Stimulated activated CD8-positive, alpha-beta memory T cell treated with anti-CD3 and anti-CD28 coated beads, Interleukin-15, amount 100 ng/mL, for 24 hours (primary cell): ENCODE measurements at regions not wholly inside any gene's neighbourhood (a gene's known extent, or its start where the extent isn't known, plus 50 kb on each side); places are given as distances from the start of the nearest gene placed in this dataset.

Experiments used
- DNase-seq: peaks from one replicate; pipeline ENCODE4 v3.0.0-alpha.2; 2020; ENCODE audit warnings: low read depth

DNA sequence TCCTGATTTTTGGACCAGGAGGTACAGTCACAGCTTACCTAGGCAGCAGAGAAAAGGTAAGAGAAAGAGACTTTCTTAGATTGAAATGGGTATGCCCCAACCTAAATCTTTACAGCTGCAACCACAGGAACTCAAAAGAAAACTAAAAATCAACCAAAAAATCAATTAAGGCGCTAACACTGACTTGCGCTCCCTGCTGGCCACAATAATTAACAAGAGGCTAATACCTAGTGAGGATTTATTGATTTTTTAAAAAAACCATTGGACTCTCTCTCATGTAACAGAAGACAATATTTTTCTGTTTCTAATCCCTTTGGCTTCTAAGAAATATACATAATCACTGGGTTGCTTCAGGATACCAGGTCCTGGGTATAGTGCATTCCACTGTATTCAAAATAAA lies 153.9 kb upstream of the TENM3 start:
- no peak for DNase-seq

DNA sequence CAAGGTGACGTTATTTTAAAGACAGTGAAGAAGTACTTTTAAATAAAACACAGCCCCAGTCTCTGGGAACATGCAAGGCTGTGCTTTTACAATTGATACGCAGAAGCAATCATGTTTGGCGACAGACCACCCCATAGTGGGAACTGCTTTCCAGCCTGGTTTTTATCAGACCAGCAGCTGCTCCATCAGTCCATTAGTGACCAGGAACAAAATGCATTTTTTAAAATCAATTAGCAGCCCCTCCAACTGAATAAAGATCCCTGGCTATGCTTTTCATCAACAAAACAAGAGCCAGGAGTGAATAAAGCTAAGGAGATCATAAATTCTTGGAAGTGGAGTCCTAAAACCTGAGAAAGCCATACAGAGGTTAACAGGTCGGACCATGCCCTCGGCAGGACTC lies 153.0 kb upstream of the TENM3 start:
- DNase-seq: no peak

- DNase-seq: no peak
Measured at GRCh38 chr4:182091128-182091527, 152.1 kb upstream of the TENM3 start.

GRCh38 chr4:182093431-182093831 lies 149.8 kb upstream of the TENM3 start:
- no peak for DNase-seq

DNA sequence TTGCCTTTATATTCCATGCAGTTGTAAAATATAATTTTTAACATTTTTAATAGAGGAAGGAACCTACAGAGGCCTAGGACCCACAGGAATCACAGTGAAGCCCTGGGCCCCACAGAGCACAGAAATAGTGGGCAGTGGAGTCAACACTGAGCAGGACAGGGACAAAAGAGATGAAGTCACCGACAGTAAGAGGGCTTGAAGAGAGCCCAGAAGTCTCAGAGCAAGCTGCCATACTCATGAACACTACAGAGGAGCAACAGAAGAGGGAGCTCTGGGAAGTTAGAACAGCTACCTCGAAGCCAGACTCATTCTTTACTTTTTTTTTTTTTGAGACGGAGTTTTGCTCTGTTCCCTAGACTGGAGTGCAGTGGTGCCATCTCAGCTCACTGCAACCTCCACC lies 149.3 kb upstream of the TENM3 start:
- DNase-seq: no peak

DNA sequence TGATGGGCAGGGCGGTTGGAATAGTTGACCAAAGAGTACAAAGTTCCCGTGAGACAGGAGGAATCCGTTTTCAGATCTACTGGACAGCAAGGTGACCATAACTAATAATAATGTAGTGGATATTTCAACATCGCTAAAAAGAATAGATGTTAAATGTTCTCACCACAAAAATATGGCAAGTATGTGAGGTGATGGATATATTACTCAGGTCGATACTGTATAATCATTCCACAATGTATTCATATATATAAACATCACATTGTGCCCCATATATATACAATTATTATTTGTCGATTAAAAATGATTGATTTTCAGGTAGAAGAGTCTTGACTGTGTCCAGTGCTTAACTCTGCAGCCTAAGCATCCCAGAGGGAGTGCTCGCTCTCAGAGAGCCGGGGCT lies 141.6 kb upstream of the TENM3 start:
- DNase-seq: no peak

DNA sequence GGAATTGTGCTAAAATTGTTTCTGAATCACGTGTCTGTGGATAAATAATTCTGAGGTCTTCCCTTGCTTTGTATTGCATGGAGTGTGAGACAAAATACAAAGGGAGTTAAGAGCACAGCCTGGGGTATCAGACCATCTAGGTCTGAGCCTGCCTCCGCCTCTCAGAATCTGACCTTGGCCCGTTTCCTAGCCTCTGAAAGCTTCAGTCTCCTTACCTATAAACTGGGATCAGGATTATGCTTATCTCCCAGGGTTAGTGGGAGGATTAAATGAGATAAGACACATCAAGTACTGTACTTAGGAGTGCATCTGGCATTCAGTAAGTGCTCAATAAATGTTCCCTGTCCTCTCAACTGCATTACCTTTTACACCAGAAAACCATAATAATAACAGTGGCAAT lies 140.6 kb upstream of the TENM3 start:
- DNase-seq: no peak

DNA sequence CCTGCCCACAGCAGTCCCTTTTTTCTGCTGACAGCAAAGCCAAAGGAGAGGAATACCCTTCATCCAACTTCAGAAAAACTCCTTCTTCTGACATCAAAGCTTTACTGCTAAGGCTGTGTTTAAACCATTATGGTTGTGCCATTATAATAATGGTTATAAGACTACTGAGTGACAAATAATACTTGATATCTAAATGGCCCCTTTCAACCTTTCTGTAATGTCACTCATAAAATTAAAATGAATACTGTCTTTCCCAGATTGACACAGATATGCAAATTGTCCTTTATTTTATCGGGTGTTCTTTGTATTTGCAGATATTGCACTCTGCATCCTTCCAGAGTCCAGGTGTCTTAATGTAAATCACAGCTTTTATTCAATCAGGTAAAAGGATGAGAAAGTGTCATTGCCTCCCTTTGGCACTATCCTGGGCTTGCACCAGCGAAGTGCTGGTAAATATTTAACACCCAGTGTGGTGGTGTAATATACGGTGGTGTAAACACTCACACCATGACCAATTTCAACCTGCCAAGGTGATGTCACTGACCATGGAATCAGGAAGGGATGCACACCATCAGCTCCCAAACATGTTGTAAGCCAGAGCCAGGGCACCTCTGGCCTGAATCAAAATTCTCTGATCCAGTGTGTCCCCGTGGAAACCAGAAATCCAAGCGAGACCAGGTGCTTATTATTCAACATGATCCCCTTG lies 139.4 kb upstream of the TENM3 start:
- DNase-seq: no peak

DNA sequence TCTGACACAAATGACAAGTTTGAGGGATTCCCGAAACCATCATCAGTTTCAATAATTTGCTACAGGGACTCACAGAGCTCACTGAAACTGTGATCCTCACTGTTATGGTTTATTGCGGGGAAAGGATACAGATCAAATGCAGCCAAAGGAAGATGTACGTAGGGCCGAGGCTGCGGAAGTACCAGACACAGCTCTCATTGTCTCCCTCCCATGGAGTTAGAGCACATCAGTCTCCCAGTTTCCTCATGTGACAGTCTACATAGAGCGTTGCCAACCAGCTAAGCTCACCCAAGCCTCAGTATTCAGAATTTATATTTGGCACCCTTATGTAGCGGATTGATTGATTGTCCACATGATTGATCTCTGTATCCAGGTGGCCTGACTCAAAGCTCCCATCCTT lies 137.8 kb upstream of the TENM3 start:
- no peak for DNase-seq

DNA sequence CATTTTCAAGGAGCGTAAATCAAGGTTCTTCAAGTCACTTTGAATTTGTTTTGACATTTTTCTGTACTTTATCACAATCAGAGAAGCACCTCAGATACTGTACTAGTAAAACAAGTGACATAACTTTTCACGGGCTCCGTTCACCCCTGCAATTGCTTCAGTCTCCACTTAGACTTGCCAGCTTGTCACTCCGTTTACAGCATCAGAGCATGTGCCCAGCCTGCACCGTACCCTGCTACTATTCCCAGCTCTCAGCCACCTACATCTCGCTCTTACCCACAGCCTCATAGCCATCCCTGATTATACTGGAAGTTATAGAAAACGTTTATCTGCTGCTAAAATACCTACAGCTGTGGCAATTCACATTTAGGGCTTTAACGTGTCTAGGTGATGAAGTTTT lies 135.3 kb upstream of the TENM3 start:
- no peak for DNase-seq

- no peak for DNase-seq
Measured at GRCh38 chr4:182111586-182111985, 131.6 kb upstream of the TENM3 start.

DNA sequence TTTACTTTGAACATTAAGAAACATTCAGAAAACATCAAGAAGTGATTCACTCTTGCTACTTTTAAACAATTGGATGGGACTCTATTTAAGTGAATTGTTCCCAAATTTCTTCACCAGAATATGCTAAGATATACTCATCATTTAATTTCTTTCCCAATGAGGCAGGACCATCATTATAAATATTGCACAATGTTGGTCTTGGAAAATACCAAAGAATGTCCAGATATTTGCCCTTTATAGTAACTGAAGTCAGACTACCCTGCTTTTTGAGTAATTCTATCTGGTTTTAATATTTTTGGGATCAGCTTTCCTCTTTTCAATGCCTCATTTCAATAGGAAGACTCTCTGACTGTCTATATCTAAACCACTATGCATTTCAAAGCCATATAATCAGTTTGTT lies 129.4 kb upstream of the TENM3 start:
- DNase-seq: no peak

DNA sequence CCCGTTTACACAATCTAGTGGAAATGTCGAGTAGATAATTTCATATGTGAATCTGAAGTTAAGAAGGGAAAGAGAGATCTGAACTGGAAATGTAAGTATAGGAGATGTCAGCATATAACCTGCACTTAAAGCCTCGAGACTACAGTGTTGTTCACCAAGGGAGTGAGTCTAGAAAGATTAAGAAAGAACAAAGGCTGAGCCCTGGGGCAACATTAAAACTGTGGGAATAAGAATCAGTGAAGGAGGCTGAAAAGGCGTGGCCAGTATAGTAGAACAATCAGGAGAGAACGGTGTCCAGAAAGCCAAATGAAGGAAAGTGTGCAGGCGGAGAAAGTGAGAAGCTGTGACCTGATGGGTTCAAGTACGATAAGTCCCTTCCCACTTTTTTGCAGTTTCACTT lies 118.8 kb upstream of the TENM3 start:
- no peak for DNase-seq

GRCh38 chr4:182126096-182126495 lies 117.1 kb upstream of the TENM3 start:
- DNase-seq: no peak

DNA sequence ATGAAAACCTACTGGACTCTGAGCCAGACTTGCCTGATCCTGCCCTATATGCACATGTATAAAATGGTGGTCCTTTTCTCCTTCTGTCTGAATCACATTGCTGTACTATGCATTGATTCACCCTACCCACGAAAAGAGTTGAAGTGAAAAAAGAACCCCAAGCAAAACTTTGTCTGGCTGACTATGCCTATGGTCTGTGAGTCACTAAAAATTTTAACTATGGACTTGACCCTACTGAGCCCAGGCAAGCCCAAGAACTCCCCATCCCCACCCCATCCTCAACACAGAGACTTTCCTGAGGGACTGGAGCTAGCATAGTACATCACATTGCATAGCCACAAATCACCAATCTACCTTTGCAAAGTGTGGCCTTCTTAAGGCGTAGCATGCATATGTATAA lies 116.6 kb upstream of the TENM3 start:
- no peak for DNase-seq

GRCh38 chr4:182133033-182133432 lies 110.2 kb upstream of the TENM3 start:
- DNase-seq: no peak

DNA sequence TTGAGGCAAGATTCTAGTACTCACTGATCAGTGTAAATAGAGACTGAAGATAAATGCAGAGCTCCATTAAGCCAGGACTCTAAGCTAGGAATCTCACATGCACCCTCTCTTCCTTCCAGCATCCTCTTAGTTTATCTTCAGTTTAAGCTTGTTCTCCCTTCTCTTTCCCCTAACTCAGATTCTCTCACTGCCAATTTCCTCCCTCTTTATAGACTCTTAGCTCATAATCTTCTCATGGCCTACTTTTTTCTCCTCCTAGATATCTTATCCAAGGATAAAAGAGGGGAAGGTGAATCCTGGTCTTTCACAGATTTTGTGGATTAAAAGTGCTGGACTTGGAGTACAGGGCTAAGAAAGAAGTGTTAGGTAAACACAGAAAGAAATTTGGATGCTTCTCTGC lies 108.9 kb upstream of the TENM3 start:
- no peak for DNase-seq

DNA sequence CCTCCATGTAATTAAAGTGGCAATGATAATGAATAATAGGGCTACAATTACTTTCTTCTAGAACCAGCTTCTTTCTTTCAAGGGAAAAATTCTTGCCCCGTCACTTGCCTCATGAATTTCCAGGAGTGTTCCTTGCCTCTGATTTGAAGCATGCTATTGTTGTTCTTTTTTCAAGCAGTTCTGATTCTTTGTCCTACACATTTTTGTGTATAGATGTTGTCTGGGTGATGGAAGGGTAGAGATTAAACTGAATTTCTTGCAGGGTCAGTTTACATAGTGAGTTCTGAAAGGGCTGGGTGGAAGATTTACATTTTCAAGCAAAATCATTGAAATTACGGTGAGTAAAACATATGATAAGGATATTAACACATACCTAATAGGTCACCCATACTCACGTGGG lies 107.0 kb upstream of the TENM3 start:
- no peak for DNase-seq

DNA sequence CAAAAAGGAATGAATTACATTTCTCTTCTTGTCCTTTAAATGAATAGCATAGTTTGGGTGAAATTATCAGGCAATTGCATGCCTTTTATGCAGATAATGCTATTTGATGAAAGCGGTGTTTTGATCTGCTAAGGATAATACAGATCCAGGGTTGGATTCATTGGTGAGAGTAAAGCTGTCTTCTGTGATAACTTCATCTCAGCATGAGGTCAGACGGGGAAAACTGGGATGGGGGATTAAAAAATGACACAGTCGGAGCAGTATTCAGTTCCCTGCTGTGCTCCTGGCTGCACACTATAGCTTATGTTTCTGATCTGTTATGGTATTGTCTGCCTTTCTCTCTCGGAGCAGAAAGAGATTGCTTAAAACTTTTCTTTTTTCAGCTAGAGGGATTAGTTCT lies 105.9 kb upstream of the TENM3 start:
- no peak for DNase-seq

GRCh38 chr4:182139491-182139890 lies 103.7 kb upstream of the TENM3 start:
- DNase-seq: no peak

DNA sequence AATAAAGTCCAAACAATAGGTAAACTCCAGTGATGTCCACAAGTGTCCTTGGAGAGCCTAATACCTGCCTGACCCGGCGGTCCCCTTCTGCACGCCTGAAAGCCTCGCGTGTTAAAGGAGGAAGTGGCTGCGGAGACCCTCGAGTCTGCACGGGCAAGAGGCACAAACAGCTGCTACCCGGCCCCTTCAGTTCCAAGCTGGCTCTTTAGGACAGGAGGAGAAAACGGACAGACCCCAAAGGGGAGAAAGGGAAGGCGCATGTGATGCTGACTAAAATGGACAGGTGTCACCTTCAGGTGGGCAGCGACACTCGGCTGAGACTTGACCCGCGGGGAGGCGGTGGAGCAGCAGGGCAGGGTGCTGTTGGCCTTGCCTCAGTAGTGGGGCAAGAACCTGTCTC lies 102.7 kb upstream of the TENM3 start:
- DNase-seq: no peak

DNA sequence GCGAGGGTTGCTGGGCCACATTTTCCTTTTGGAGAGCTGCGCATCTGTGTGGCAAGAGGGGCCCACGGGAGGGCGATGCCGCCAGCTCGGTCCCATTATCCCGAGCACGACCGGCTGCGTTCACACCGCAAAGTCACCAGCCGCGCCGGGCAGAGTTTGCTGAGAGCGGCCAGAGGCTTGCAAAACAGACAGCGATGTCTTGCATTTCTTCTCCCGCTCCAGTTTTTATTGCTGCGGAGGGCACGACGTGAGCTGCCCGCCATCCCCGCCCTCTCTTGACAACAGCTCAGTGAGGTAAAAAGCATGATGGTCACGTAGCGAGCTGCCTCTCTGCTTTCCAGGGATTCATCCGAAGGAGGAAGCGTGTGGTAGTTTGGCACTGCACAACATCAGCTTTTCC lies 102.1 kb upstream of the TENM3 start:
- DNase-seq: no peak

DNA sequence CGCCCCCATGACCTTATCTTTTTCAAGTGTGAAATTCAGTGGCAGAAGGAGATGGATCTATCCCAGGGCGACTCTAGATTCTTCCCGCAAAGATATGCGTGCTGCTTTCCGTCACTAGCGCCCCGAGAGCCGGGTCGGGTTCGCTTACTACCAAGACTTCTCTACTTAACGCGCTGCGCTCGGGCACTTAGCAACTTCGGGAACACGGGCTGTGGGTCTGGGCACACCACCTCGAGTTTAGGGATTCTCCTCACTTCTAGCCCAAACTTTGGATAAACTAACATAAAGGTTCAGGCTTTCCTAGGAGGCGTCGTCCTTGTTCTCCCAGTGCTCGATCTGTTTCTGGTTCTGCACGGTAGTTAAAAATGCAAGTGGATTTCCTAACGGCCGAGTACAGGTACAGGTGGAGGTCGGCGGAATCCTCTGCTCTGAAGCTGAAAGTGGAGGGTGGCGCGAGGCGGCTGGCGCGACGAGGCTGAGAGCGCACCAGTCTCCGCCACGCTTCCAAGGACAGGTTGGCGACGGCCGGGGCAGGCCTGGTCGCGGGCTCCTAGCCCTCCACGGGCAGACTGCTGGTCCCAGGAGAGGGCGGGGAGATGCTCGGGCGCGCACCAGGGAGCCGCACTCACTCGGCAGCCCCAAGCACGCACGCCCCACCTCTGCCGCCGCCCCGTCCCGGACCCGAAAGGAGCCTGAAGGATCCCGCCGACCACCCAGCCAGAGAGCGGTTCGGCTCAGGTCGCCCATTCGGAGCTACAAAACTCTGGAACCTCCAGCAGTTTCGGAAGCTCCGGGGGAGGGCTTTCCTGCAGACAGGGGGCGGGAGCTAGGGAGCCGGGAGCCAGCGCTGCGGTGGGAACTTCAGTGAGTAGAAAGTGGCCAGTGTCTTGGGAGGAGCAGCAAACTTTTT lies 100.8 kb upstream of the TENM3 start:
- no peak for DNase-seq
